AG08395 (cell line): ENCODE measurements at regions not wholly inside any gene's neighbourhood (a gene's known extent, or its start where the extent isn't known, plus 50 kb on each side); places are given as distances from the start of the nearest gene placed in this dataset.

Source experiments
- DNase-seq: peaks from one replicate; pipeline ENCODE4 v3.0.0; 2012; ENCODE audit warnings: mixed read lengths, low spot score

GRCh38 chr2:74760875-74761630 lies 72.9 kb upstream of the HK2 start:
- no peak for DNase-seq

DNA sequence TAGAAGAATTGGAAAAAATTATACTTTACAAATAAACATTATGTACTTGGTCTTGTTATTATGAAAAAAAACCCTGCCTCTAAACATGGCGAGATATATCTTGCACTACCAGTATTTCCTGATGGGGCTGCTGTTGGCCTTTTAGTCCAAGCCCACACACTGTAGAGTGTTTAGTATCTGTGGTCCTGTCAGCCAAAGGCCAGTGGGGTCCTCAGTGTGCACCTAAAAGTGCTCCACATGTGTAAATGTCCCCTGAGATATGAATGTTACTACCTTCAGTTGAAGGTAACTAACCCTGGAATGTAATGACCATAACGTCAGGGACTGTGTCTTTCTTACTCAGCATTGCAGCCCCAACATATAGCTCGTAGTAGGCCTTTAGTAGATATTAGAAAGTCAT lies 71.1 kb upstream of the HK2 start:
- DNase-seq = no peak

DNA sequence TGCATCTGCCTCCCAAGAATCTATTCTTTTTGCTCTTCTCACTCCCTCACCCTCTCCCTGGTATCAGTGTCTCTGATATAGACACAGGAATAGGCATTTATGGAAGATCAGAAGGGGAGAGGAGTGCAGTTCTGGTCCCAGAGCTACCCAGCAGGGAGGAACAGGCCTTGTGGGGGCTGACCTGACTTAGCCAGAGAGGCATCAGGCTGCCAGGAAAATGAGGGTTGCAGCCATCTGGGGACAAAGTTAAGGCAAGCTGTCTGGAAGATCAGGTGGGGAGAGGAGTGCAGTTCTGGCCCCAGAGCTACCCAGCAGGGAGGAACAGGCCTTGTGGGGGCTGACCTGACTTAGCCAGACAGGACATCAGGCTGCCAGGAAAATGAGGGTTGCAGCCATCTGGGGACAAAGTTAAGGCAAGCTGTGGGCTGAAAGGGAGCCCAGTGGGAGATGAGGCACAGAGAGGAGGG lies 69.9 kb upstream of the HK2 start:
- DNase-seq = no peak

DNA sequence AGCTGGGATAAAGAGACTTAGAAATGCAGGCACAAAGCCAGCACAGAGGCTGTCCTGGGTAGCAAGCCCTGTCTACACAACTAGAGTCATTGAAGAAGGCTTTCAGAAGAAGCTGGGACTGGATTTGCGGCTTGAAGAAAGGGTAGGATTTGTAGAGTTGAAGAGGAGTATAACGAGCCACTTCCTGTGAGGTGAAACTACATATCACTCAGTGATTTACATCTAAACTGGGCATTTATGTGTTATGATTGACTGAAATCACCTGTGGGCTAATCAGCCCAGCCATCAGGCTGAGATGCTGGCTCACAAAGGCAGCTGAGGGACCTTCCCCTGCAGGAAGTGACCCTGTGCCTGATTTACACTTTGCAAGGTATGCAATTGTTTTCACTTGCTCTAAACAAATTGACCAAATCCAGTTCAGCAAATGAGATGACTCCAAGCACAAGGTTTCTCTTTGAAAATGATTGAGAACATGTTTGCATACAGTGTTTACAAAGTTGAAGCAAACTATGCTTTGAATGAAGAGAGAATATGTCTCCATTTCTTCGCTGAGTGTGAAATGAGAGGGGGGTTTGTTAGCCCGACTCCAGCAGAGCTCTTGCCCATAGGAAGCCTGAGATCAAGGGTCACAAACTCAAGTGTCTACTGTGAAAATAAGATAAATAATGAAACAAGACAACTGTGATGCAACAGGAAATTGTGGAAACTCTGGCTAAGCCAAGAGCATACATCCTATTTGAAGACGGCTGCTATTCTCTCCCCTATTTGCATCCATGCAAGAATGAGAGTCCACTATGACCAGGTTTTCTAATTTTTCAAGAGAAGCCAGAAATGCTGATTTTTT lies 69.3 kb upstream of the HK2 start:
- DNase-seq = no peak

DNA sequence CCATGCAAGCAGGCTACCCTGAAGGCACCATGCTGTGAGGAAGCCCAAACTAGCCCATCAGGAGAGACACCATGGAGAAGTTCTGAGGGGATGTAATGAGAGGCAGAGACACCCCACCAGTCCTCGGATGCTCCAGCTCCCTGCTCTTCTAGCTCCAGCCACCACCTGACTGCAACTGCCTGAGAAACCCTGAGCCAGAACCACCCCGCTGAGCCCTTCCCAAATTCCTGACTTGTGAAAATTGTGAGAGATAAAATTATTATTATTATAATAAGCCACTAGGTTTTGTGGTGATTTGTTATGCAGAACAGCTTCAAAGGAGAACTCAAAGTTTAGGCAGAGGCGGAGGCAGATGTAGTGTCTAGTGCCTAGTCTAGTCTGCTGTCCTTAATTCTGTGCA lies 67.1 kb upstream of the HK2 start:
- DNase-seq = no peak

GRCh38 chr2:74767618-74768017 lies 66.3 kb upstream of the HK2 start:
- no peak for DNase-seq

DNA sequence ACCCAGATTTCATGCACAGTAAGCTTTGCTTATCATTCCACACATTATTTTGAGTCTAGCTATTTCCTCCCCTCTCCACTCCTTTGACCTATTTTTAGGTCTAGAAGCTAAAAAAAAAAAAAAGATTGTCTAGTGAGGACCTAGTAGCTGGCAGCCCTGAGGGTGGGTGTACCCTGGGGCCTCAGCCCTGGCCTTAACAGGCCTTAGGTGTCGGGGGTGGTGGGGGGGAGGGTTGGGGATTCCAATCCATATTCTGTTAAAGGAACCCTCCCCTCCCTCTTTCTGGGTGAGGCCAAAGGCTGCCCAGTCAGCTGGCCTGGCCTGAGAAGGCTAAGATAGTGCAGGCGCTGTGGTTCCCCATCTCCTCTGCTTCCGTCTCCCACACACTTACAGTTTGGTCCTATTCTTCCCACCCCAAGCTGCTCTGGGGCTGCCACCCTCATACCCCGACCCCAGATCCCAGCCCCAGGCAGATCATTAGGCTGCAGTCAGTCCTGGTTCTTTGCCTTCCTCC lies 65.5 kb upstream of the HK2 start:
- peak; percentile 60 for DNase-seq

DNA sequence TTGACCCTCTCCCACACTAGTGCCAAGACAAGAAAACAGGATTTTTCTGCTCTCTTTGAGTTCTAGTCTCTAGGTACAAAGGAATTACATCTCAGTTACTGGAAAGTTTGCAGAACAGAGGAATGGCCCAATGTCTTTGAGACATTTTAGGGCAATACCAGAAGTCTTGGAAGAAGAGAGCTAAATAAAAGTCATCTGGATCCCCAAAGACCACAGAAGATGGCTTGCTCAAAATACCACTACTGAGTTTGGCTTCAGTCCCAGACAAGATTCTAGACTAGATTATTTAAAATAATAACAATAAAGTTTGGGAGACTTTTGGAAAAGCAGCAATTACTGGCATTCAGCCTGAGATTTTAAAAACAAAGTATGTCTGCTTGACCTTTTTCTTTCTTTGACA lies 61.9 kb upstream of the HK2 start:
- no peak for DNase-seq

DNA sequence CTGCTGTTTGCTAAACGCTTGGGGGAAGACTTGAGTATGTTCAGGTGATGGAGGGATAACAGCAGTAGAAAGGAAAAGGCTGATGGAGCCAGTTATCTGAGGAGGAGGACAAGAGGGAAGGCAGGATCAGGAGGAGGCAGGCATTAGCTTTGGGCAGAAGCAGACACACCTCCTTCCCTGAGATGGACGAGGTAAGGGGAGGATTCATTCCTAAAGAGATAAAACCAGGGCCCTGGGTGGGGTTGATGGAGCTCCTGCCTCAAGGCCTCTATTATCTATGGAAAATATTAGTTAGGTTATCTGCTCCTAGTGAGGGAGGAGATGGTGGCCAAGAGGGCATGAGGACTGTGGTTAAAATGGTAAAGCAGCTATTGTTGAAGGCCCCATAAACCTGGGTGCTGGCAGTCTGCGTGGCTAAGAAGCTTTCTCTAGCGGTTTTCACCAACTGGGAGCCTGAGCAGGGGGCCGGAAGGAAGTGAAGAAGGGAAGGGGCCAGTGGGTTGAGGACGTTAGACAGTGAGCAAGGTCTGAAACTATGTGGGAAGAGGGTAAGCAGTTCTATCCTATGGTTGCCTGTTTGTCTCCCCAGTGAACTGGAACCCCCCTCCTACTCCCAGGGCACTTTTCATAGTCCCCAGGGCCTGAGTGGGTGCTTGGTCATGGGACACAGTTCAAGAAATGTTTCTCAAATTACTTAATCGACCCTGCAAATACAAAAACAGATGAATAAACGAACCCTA lies 56.6 kb upstream of the HK2 start:
- DNase-seq = no peak

DNA sequence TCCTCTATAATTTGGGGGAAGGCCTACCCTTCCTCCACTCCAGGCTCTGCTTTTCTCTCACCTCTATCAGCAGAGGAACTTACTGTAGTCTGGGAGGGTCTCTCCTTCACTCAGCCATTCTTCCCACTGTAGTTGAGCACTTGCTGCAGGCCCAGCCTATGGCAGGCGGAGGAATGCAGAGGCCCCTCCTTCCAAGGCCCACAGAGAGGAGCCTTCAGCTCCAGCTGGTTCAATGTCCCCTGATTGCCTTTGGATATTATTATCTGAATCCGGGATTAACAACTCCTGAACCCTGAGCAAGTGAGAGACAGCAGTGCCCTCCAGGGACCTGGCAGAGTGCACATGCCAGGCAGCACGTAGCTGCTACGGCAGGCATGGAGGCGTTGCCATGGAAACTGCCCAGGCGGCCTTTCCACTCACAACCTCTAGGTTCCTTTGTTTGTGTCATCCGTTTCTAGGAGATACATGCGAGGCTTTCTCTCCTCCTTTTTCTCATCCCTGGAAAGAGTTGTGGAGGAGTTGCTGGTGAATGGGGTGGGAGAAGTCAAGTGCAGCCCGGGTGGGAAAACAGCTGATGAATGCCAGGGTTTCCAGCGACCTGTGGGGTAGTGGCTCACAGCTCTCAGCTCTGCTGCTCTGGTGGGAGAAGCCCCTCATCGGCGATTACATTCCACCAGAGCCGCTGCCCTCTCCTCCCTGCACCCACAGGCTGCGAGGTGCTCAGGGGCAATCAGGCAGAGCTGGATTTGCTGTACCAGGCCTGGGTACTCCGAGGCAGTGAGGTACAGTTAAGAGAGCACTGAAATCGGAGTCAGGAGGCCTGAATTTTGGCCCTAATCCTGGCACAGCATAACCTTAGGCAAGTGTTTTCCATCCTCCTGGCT lies 55.3 kb upstream of the HK2 start:
- DNase-seq = peak; percentile 54

DNA sequence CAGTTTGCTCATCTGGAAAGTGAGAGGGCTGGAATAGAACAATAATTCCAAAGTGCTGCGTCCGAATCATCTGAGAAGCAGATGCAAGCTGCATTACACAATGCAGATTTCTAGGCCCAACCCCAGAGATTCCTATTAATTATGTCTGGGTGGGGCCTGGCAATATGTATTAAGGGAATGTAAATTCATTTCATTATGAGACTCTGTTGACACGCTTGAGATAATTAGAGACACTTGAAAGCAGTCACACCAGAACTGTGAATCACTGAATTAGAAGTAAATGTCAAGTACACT lies 54.7 kb upstream of the HK2 start:
- no peak for DNase-seq

DNA sequence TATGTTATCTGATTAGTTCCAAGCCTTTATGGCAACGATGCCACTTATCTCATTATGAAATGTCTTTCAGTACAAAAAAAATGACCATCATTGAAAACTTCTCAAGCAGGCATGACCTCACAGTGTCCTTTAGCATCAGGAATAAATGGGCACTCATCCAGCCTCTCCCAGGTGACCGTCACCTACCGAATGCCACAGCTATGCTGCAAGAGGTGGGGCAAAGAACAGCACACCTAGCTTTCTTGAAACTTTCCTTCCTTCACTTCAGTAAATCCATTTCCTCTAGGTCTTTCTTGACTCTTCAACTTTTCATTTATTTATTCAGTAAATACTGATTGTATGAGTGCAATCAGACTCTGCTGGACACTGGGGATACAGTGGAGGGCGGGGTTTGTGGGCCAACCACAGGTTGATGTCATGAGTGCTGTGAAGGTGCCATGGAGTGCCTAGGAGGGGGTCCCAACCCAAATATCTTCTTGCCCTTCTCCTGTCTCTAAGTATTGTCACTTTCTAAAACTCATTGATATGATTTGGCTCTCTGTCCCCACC lies 54.3 kb upstream of the HK2 start:
- no peak for DNase-seq
